ENCODE measurements at regions not wholly inside any gene's neighbourhood (a gene's known extent, or its start where the extent isn't known, plus 50 kb on each side); places are given as distances from the start of the nearest gene placed in this dataset.

- TF ChIP-seq CTCF (IDR thresholded peaks at IDR 0.05) (no peak), EZH2phosphoT487 (IDR thresholded peaks at IDR 0.05) (no peak)
These were observed 1598.6 kb downstream of the SLITRK5 start for GRCh38 chr13:89269737-89270136.

All from neural progenitor cell (in vitro differentiated cells).